ENCODE measurements at regions not wholly inside any gene's neighbourhood (a gene's known extent, or its start where the extent isn't known, plus 50 kb on each side); places are given as distances from the start of the nearest gene placed in this dataset.

- DNase-seq, result no peak
- no peaks in the 10 kb centered on the region for H3K9me3 Mint-ChIP-seq
- no peaks in the 10 kb centered on the region for H3K4me1 Mint-ChIP-seq (ENCODE audit: low read depth)
- intact Hi-C loops (cut with micrococcal nuclease), result no loop called here
- no peaks in the 10 kb centered on the region for H3K36me3 Mint-ChIP-seq
- H3K27me3 Mint-ChIP-seq, result no peaks in the 10 kb centered on the region
- ChIA-PET POLR2A (no interaction called here), CTCF (interaction anchor here (1.2 to 2.0 kb wide), 2 partner anchors 12 to 355 kb away, joined by 4 to 8 read pairs; no protein-coding TSS in a partner anchor)
- H3K4me3 Mint-ChIP-seq, result no peak overlapping the region
- no peak overlapping the region for H3K27ac Mint-ChIP-seq
Measured at GRCh38 chr3:99171800-99172199, 270.3 kb upstream of the DCBLD2 start.

- Mint-ChIP-seq H3K27ac (no peak overlapping the region), H3K4me1 (ENCODE audit: low read depth) (no peaks in the 10 kb centered on the region), H3K4me3 (no peak overlapping the region), H3K27me3 (no peaks in the 10 kb centered on the region), H3K36me3 (no peaks in the 10 kb centered on the region), H3K9me3 (no peaks in the 10 kb centered on the region)
- intact Hi-C loops (cut with micrococcal nuclease), result no loop called here
- POLR2A ChIA-PET, result no interaction called here
- CTCF ChIA-PET, result no interaction called here
- no peak for DNase-seq
Measured at GRCh38 chr3:99170867-99171517, 269.5 kb upstream of the DCBLD2 start.

- Mint-ChIP-seq H3K4me3 (no peak overlapping the region), H3K27me3 (no peaks in the 10 kb centered on the region), H3K4me1 (ENCODE audit: low read depth) (no peaks in the 10 kb centered on the region), H3K9me3 (no peaks in the 10 kb centered on the region), H3K36me3 (no peaks in the 10 kb centered on the region), H3K27ac (no peak overlapping the region)
- intact Hi-C loops (cut with micrococcal nuclease), result no loop called here
- POLR2A ChIA-PET, result no interaction called here
- no peak for DNase-seq
- CTCF ChIA-PET, result no interaction called here
Measured at GRCh38 chr3:99167071-99167470, 265.6 kb upstream of the DCBLD2 start.

- no peak for DNase-seq
- no peaks in the 10 kb centered on the region for H3K36me3 Mint-ChIP-seq
- peaks cover 8% of the 10 kb centered on the region for H3K9me3 Mint-ChIP-seq
- no peaks in the 10 kb centered on the region for H3K4me1 Mint-ChIP-seq (ENCODE audit: low read depth)
- no peaks in the 10 kb centered on the region for H3K27me3 Mint-ChIP-seq
- ChIA-PET CTCF (no interaction called here), POLR2A (no interaction called here)
- intact Hi-C loops (cut with micrococcal nuclease), result no loop called here
- no peak overlapping the region for H3K27ac Mint-ChIP-seq
- H3K4me3 Mint-ChIP-seq, result no peak overlapping the region
Measured at GRCh38 chr3:99163314-99163713, 261.8 kb upstream of the DCBLD2 start.

- ChIA-PET POLR2A (no interaction called here), CTCF (no interaction called here)
- no peaks in the 10 kb centered on the region for H3K4me1 Mint-ChIP-seq (ENCODE audit: low read depth)
- no peaks in the 10 kb centered on the region for H3K36me3 Mint-ChIP-seq
- DNase-seq, result no peak
- H3K27ac Mint-ChIP-seq, result no peak overlapping the region
- intact Hi-C loops (cut with micrococcal nuclease), result no loop called here
- H3K27me3 Mint-ChIP-seq, result no peaks in the 10 kb centered on the region
- H3K4me3 Mint-ChIP-seq, result no peak overlapping the region
- peaks cover 16% of the 10 kb centered on the region for H3K9me3 Mint-ChIP-seq
Measured at GRCh38 chr3:99159220-99159762, 257.8 kb upstream of the DCBLD2 start.

GRCh38 chr3:99145031-99145430, 243.5 kb upstream of the DCBLD2 start:
- intact Hi-C loops (cut with micrococcal nuclease), result no loop called here
- Mint-ChIP-seq H3K27me3 (no peaks in the 10 kb centered on the region), H3K27ac (no peak overlapping the region), H3K4me3 (no peak overlapping the region), H3K4me1 (ENCODE audit: low read depth) (no peaks in the 10 kb centered on the region), H3K9me3 (peaks cover 4% of the 10 kb centered on the region), H3K36me3 (no peaks in the 10 kb centered on the region)
- DNase-seq, result no peak
- ChIA-PET CTCF (no interaction called here), POLR2A (no interaction called here)

GRCh38 chr3:99143493-99143892, 242.0 kb upstream of the DCBLD2 start:
- Mint-ChIP-seq H3K27ac (no peak overlapping the region), H3K4me3 (no peak overlapping the region), H3K27me3 (no peaks in the 10 kb centered on the region), H3K9me3 (peaks cover 10% of the 10 kb centered on the region), H3K36me3 (no peaks in the 10 kb centered on the region), H3K4me1 (ENCODE audit: low read depth) (no peaks in the 10 kb centered on the region)
- intact Hi-C loops (cut with micrococcal nuclease), result no loop called here
- ChIA-PET CTCF (interaction anchor here (1.0 kb wide), 1 partner anchor 325 kb away, joined by 3 read pairs; no protein-coding TSS in a partner anchor), POLR2A (no interaction called here)
- no peak for DNase-seq

- H3K27ac Mint-ChIP-seq, result no peak overlapping the region
- peaks cover 18% of the 10 kb centered on the region for H3K9me3 Mint-ChIP-seq
- CTCF ChIA-PET, result no interaction called here
- intact Hi-C loops (cut with micrococcal nuclease), result no loop called here
- no peaks in the 10 kb centered on the region for H3K36me3 Mint-ChIP-seq
- H3K4me3 Mint-ChIP-seq, result no peak overlapping the region
- no peak for DNase-seq
- no peaks in the 10 kb centered on the region for H3K27me3 Mint-ChIP-seq
- H3K4me1 Mint-ChIP-seq (ENCODE audit: low read depth), result no peaks in the 10 kb centered on the region
- POLR2A ChIA-PET, result no interaction called here
Measured at GRCh38 chr3:99134986-99135385, 233.5 kb upstream of the DCBLD2 start.

GRCh38 chr3:99131876-99132275, 230.4 kb upstream of the DCBLD2 start:
- Mint-ChIP-seq H3K4me1 (ENCODE audit: low read depth) (no peaks in the 10 kb centered on the region), H3K9me3 (peaks cover 3% of the 10 kb centered on the region), H3K27me3 (no peaks in the 10 kb centered on the region), H3K36me3 (no peaks in the 10 kb centered on the region), H3K27ac (no peak overlapping the region), H3K4me3 (no peak overlapping the region)
- CTCF ChIA-PET, result no interaction called here
- intact Hi-C loops (cut with micrococcal nuclease), result no loop called here
- POLR2A ChIA-PET, result no interaction called here
- DNase-seq, result no peak

GRCh38 chr3:99128725-99129505, 227.4 kb upstream of the DCBLD2 start:
- no peaks in the 10 kb centered on the region for H3K36me3 Mint-ChIP-seq
- no peak for DNase-seq
- no peak overlapping the region for H3K4me3 Mint-ChIP-seq
- no peak overlapping the region for H3K27ac Mint-ChIP-seq
- H3K27me3 Mint-ChIP-seq, result no peaks in the 10 kb centered on the region
- H3K9me3 Mint-ChIP-seq, result peaks cover 3% of the 10 kb centered on the region
- H3K4me1 Mint-ChIP-seq (ENCODE audit: low read depth), result no peaks in the 10 kb centered on the region
- intact Hi-C loops (cut with micrococcal nuclease), result no loop called here
- ChIA-PET CTCF (no interaction called here), POLR2A (no interaction called here)

GRCh38 chr3:99128235-99128634, 226.7 kb upstream of the DCBLD2 start:
- POLR2A ChIA-PET, result no interaction called here
- no peak for DNase-seq
- H3K9me3 Mint-ChIP-seq, result no peaks in the 10 kb centered on the region
- CTCF ChIA-PET, result interaction anchor here (1.3 kb wide), 1 partner anchor 105 kb away, joined by 3 read pairs; no protein-coding TSS in a partner anchor
- no peaks in the 10 kb centered on the region for H3K4me1 Mint-ChIP-seq (ENCODE audit: low read depth)
- no peaks in the 10 kb centered on the region for H3K27me3 Mint-ChIP-seq
- H3K27ac Mint-ChIP-seq, result no peak overlapping the region
- no peak overlapping the region for H3K4me3 Mint-ChIP-seq
- intact Hi-C loops (cut with micrococcal nuclease), result no loop called here
- no peaks in the 10 kb centered on the region for H3K36me3 Mint-ChIP-seq

GRCh38 chr3:99126316-99126715, 224.8 kb upstream of the DCBLD2 start:
- Mint-ChIP-seq H3K36me3 (no peaks in the 10 kb centered on the region), H3K27me3 (no peaks in the 10 kb centered on the region), H3K27ac (no peak overlapping the region), H3K4me3 (no peak overlapping the region), H3K9me3 (no peaks in the 10 kb centered on the region), H3K4me1 (ENCODE audit: low read depth) (no peaks in the 10 kb centered on the region)
- intact Hi-C loops (cut with micrococcal nuclease), result no loop called here
- POLR2A ChIA-PET, result no interaction called here
- no peak for DNase-seq
- CTCF ChIA-PET, result no interaction called here

- no peak for DNase-seq
- intact Hi-C loops (cut with micrococcal nuclease), result no loop called here
- ChIA-PET POLR2A (no interaction called here), CTCF (no interaction called here)
- no peak overlapping the region for H3K4me3 Mint-ChIP-seq
- H3K9me3 Mint-ChIP-seq, result no peaks in the 10 kb centered on the region
- H3K27ac Mint-ChIP-seq, result no peak overlapping the region
- no peaks in the 10 kb centered on the region for H3K4me1 Mint-ChIP-seq (ENCODE audit: low read depth)
- no peaks in the 10 kb centered on the region for H3K27me3 Mint-ChIP-seq
- H3K36me3 Mint-ChIP-seq, result no peaks in the 10 kb centered on the region
Measured at GRCh38 chr3:99119385-99119784, 217.9 kb upstream of the DCBLD2 start.

All from activated CD4-positive, alpha-beta memory T cell treated with anti-CD3 and anti-CD28 coated beads for 36 hours (primary cell).